GM18951 (cell line): ENCODE measurements at regions not wholly inside any gene's neighbourhood (a gene's known extent, or its start where the extent isn't known, plus 50 kb on each side); places are given as distances from the start of the nearest gene placed in this dataset.

ENCODE experiments used
- POLR2A ChIP-seq: IDR thresholded peaks from 4 replicates; pipeline ENCODE4 v1.6.1; 2011; ENCODE audit warnings: mild to moderate bottlenecking; ENCODE audit not compliant: insufficient read length, insufficient read depth; ENCODE audit errors: extremely low read depth
- in situ Hi-C: fragments of 300-500 bp; cut with MboI; formaldehyde crosslinking; loops from one replicate; pipeline ENCODE4 v1.12.0; 2022; ENCODE audit warnings: low sequenced_read_pairs, mixed read lengths, inconsistent platforms; ENCODE audit not compliant: unreplicated experiment

GRCh38 chr1:186531561-186532165 is 70.7 kb upstream of the PDC start:
- in situ Hi-C loops, result no loop called here
- no peak for TF ChIP-seq POLR2A

DNA sequence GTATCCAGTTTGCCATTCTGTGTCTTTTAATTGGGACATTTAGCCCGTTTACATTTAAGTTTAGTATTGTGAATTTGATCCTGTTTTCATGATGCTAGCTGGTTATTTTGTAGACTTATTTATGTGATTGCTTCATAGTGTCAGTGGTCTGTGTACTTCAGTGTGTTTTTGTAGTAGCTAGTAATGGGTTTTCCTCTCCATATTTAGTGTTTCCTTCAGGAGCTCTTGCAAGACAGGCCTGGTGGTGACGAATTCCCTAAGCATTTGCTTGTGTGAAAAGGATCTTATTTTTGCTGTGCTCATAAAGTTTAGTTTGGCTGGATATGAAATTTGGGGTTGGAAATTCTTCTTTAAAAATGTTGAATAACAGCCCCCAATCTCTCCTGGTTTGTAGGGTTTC is 69.2 kb upstream of the PDC start:
- no peak for TF ChIP-seq POLR2A
- in situ Hi-C loops, result no loop called here

GRCh38 chr1:186519982-186520381 is 59.1 kb upstream of the PDC start:
- no peak for TF ChIP-seq POLR2A
- in situ Hi-C loops, result no loop called here

GRCh38 chr1:186518822-186519381 is 58.0 kb upstream of the PDC start:
- in situ Hi-C loops, result no loop called here
- no peak for TF ChIP-seq POLR2A

DNA sequence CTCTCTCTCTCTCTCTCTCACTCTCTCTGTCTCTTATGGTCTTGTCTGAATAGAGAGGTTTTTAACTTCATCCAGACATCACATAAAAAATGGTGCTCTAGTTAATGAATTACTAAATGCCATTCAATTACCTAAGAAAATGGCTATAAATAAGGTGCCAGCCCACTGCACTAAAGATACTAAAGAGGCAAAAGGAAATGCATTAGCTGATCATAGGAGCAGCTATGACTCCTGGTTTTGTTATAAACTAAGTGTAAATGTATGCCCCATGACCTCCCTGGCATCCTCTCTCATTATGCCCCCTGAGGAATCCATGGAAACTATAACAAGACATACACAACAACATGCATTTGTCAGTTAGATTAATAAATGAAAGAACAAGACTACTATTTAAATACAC is 57.5 kb upstream of the PDC start:
- in situ Hi-C loops, result no loop called here
- TF ChIP-seq POLR2A, result no peak

GRCh38 chr1:186514367-186514766 is 53.5 kb upstream of the PDC start:
- no peak for TF ChIP-seq POLR2A
- in situ Hi-C loops, result no loop called here

GRCh38 chr1:186513526-186513925 is 52.6 kb upstream of the PDC start:
- in situ Hi-C loops, result no loop called here
- TF ChIP-seq POLR2A, result no peak

GRCh38 chr1:186512698-186513457 is 52.0 kb upstream of the PDC start:
- TF ChIP-seq POLR2A, result no peak
- in situ Hi-C loops, result no loop called here

- no peak for TF ChIP-seq POLR2A
- in situ Hi-C loops, result no loop called here
Observed at GRCh38 chr1:186511761-186512637, 51.1 kb upstream of the PDC start.
